HepG2 (cell line): ENCODE measurements at regions not wholly inside any gene's neighbourhood (a gene's known extent, or its start where the extent isn't known, plus 50 kb on each side); places are given as distances from the start of the nearest gene placed in this dataset.

Experiments used
- BHLHE40 ChIP-seq: IDR thresholded peaks from 2 replicates; pipeline ENCODE4 v1.6.1; 2011; ENCODE audit warnings: low read length, improper control_type of control experiment
- CEBPG ChIP-seq: IDR thresholded peaks from 2 replicates; pipeline ENCODE4 v1.6.1; 2016
- CREB1 ChIP-seq, 2 experiments: fragments of 450-650 bp in 1 of 2; IDR thresholded peaks; 2 replicates each; pipeline ENCODE4 v1.6.1; 2016 to 2017; ENCODE audit warnings: control low read depth in 1 of 2, mild to moderate bottlenecking in 1 of 2, missing compliant biosample characterization in 1 of 2, missing genetic modification characterization in 1 of 2
- DMAP1 ChIP-seq: IDR thresholded peaks from 2 replicates; pipeline ENCODE4 v1.6.1; 2016
- GABPB1 ChIP-seq: IDR thresholded peaks from 2 replicates; pipeline ENCODE4 v1.6.1; 2016; ENCODE audit warnings: mild to moderate bottlenecking, missing genetic modification reagents, moderate library complexity, missing compliant biosample characterization
- HMGA1 ChIP-seq: sonication (generic); formaldehyde crosslinking; conservative IDR thresholded peaks from 2 replicates; pipeline ENCODE4 v1.4.0; 2020; ENCODE audit warnings: missing genetic modification reagents
- HMGXB3 ChIP-seq: sonication (generic); formaldehyde crosslinking; IDR thresholded peaks from 2 replicates; pipeline ENCODE4 v1.4.0; 2020; ENCODE audit warnings: missing genetic modification reagents, borderline replicate concordance
- JUND ChIP-seq: sonication (generic); formaldehyde crosslinking; IDR thresholded peaks from 2 replicates; pipeline ENCODE4 v1.8.0; 2022; ENCODE audit warnings: mild to moderate bottlenecking, missing genetic modification reagents
- KLF6 ChIP-seq: IDR thresholded peaks from 2 replicates; pipeline ENCODE4 v1.8.0; 2016; ENCODE audit warnings: missing biosample characterization, missing genetic modification reagents
- KMT2A ChIP-seq: sonication (generic); formaldehyde crosslinking; IDR thresholded peaks from 2 replicates; pipeline ENCODE4 v1.4.0; 2020; ENCODE audit warnings: missing genetic modification reagents
- MIER3 ChIP-seq: IDR thresholded peaks from 2 replicates; pipeline ENCODE4 v1.6.1; 2016; ENCODE audit warnings: missing compliant biosample characterization, borderline replicate concordance
- NKX3-1 ChIP-seq: sonication (generic); formaldehyde crosslinking; IDR thresholded peaks from 2 replicates; pipeline ENCODE4 v1.5.0; 2020; ENCODE audit warnings: missing genetic modification reagents
- PTBP1 ChIP-seq: fragments of 200-400 bp; formaldehyde crosslinking; IDR thresholded peaks from 2 replicates; pipeline ENCODE4 v1.6.1; 2018; ENCODE audit warnings: low read length, low read depth; ENCODE audit not compliant: poor library complexity, severe bottlenecking
- TBX3 ChIP-seq: fragments of 450-650 bp; IDR thresholded peaks from 2 replicates; pipeline ENCODE4 v1.6.1; 2017; ENCODE audit warnings: antibody characterized with exemption, mild to moderate bottlenecking, inconsistent platforms, borderline replicate concordance
- ZMYM3 ChIP-seq: sonication (generic); formaldehyde crosslinking; IDR thresholded peaks from 2 replicates; pipeline ENCODE4 v1.5.1; 2020; ENCODE audit warnings: mild to moderate bottlenecking, missing genetic modification reagents
- ZNF136 ChIP-seq: sonication (generic); formaldehyde crosslinking; IDR thresholded peaks from 2 replicates; pipeline ENCODE4 v1.8.1; 2022; ENCODE audit warnings: low read depth, mild to moderate bottlenecking, moderate library complexity, missing genetic modification reagents
- ZNF138 ChIP-seq: sonication (generic); formaldehyde crosslinking; IDR thresholded peaks from 2 replicates; pipeline ENCODE4 v1.5.0; 2020; ENCODE audit warnings: mild to moderate bottlenecking, low read depth, missing genetic modification reagents
- ZNF331 ChIP-seq: sonication (generic); formaldehyde crosslinking; IDR thresholded peaks from 2 replicates; pipeline ENCODE4 v1.4.0; 2020; ENCODE audit warnings: missing genetic modification reagents
- ZNF33A ChIP-seq: sonication (generic); formaldehyde crosslinking; IDR thresholded peaks from 2 replicates; pipeline ENCODE4 v1.5.1; 2020; ENCODE audit warnings: missing genetic modification reagents, mild to moderate bottlenecking, moderate library complexity, borderline replicate concordance
- ZNF501 ChIP-seq: sonication (generic); formaldehyde crosslinking; IDR thresholded peaks from 2 replicates; pipeline ENCODE4 v1.5.1; 2020; ENCODE audit warnings: mild to moderate bottlenecking, moderate library complexity, missing genetic modification reagents
- ZNF543 ChIP-seq: sonication (generic); formaldehyde crosslinking; IDR thresholded peaks from 2 replicates; pipeline ENCODE4 v1.4.0; 2020; ENCODE audit warnings: mild to moderate bottlenecking, missing genetic modification reagents
- ZSCAN12 ChIP-seq: sonication (generic); formaldehyde crosslinking; IDR thresholded peaks from 2 replicates; pipeline ENCODE4 v1.9.0; 2021; ENCODE audit warnings: mild to moderate bottlenecking, missing genetic modification reagents
- TF ChIP-seq, protein P1 (sequence below): sonication (generic); formaldehyde crosslinking; conservative IDR thresholded peaks from 2 replicates; pipeline ENCODE4 v1.8.0; 2022; ENCODE audit warnings: mild to moderate bottlenecking, moderate library complexity, missing genetic modification reagents

GRCh38 chr13:33676045-33676989 lies 141.6 kb upstream of the RFC3 start (continued):
- TF ChIP-seq KMT2A (CRISPR knock-in tag) (peak; percentile 38), GABPB1 (CRISPR knock-in tag) (no peak), ZNF543 (CRISPR knock-in tag) (no peak), ZNF136 (CRISPR knock-in tag) (no peak), HMGXB3 (no peak), MIER3 (no peak), PTBP1 (no peak), CREB1 (IDR thresholded peaks at IDR 0.05) (no peak), CREB1 (CRISPR knock-in tag; IDR thresholded peaks at IDR 0.05) (peak; percentile 48; the same call in 1 of the 2 replicates), ZNF138 (CRISPR knock-in tag) (no peak), CEBPG (CRISPR knock-in tag) (0 out of 2 replicates have a peak, but pooled peaks have one; percentile 12), ZSCAN12 (CRISPR knock-in tag) (no peak), ZNF33A (CRISPR knock-in tag) (no peak), HMGA1 (CRISPR knock-in tag) (no peak), ZNF501 (CRISPR knock-in tag) (no peak), ZMYM3 (CRISPR knock-in tag) (no peak; the same call in 1 of the 2 replicates), TBX3 (peak; percentile 73; the same call in 1 of the 2 replicates), JUND (CRISPR knock-in tag) (0 out of 2 replicates have a peak, but pooled peaks have one; percentile 10), BHLHE40 (0 out of 2 replicates have a peak, but pooled peaks have one; percentile 52), NKX3-1 (CRISPR knock-in tag) (no peak), ZNF331 (CRISPR knock-in tag) (peak; percentile 58; the same call in 1 of the 2 replicates), DMAP1 (CRISPR knock-in tag) (peak; percentile 45; the same call in 1 of the 2 replicates), KLF6 (CRISPR knock-in tag) (0 out of 2 replicates have a peak, but pooled peaks have one; percentile 20)
- TF ChIP-seq, protein P1, sequence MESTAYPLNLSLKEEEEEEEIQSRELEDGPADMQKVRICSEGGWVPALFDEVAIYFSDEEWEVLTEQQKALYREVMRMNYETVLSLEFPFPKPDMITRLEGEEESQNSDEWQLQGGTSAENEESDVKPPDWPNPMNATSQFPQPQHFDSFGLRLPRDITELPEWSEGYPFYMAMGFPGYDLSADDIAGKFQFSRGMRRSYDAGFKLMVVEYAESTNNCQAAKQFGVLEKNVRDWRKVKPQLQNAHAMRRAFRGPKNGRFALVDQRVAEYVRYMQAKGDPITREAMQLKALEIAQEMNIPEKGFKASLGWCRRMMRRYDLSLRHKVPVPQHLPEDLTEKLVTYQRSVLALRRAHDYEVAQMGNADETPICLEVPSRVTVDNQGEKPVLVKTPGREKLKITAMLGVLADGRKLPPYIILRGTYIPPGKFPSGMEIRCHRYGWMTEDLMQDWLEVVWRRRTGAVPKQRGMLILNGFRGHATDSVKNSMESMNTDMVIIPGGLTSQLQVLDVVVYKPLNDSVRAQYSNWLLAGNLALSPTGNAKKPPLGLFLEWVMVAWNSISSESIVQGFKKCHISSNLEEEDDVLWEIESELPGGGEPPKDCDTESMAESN = no peak
